T-cell (primary cell): ENCODE measurements at regions not wholly inside any gene's neighbourhood (a gene's known extent, or its start where the extent isn't known, plus 50 kb on each side); places are given as distances from the start of the nearest gene placed in this dataset.

Source experiments
- ATAC-seq, 4 experiments: fragments of 200-7000 bp in 3 of 4; fragments of 150-1000 bp in 1 of 4; cut with Tn5 transposase; replicated peaks in 1 of 4; 1 replicate in 3 of 4; 2 replicates in 1 of 4; pipeline ENCODE4 v1.10.0; 2021; ENCODE audit warnings: moderate library complexity in 3 of 4, mild to moderate bottlenecking in 2 of 4, moderate number of reproducible peaks in 1 of 4
- CTCF ChIA-PET, 2 donors: fragments of 300-600 bp; sonication (Branson Sonifier 250); formaldehyde crosslinking; loops; one replicate each; lab custom pipeline; 2022; ENCODE audit warnings: antibody characterized with exemption in 2 of 2; lab: Charles Lee
- POLR2A ChIA-PET, 2 donors: fragments of 300-600 bp; sonication (Branson Sonifier 250); formaldehyde crosslinking; loops; one replicate each; lab custom pipeline; 2022; ENCODE audit warnings: antibody characterized with exemption in 2 of 2; lab: Charles Lee
- DNase-seq, 35 experiments: peaks; one replicate each; pipeline versions ENCODE4 v3.0.0 to v3.0.0-alpha.2; 2013 to 2023
- H3K27ac ChIP-seq: one replicate; pipeline ENCODE4 v1.5.1; 2013; ENCODE audit warnings: low read length
- H3K27me3 ChIP-seq, 2 experiments: replicated peaks in 1 of 2; 1 replicate in 1 of 2; 2 replicates in 1 of 2; pipeline versions ENCODE4 v1.6.1 to v1.7.0; 2013; ENCODE audit warnings: low read length in 1 of 2, mixed read lengths in 1 of 2; ENCODE audit not compliant: control insufficient read depth in 2 of 2, insufficient read depth in 2 of 2; ENCODE audit errors: extremely low read depth in 1 of 2
- H3K36me3 ChIP-seq, 2 donors: 1 replicate in 1 of 2; 2 replicates in 1 of 2; pipeline versions ENCODE4 v1.6.1 to v1.7.0; 2013; ENCODE audit warnings: low read length in 1 of 2; ENCODE audit not compliant: control insufficient read depth in 2 of 2, insufficient read depth in 1 of 2; ENCODE audit errors: extremely low read depth in 1 of 2
- H3K4me1 ChIP-seq, 2 experiments: 1 replicate in 1 of 2; 2 replicates in 1 of 2; pipeline versions ENCODE4 v1.6.1 to v1.7.0; 2013; ENCODE audit warnings: low read length in 2 of 2, mixed read lengths in 1 of 2; ENCODE audit not compliant: insufficient read depth in 2 of 2, control insufficient read depth in 1 of 2; ENCODE audit errors: extremely low read depth in 1 of 2
- H3K4me3 ChIP-seq, 2 donors: 1 replicate in 1 of 2; 2 replicates in 1 of 2; pipeline versions ENCODE4 v1.5.1 to v1.7.0; 2013; ENCODE audit warnings: mild to moderate bottlenecking in 2 of 2, low read length in 1 of 2, moderate library complexity in 1 of 2; ENCODE audit not compliant: control insufficient read depth in 1 of 2; ENCODE audit errors: extremely low read depth in 1 of 2
- H3K9me3 ChIP-seq: 2 replicates; pipeline ENCODE4 v1.7.0; 2013
- H3K27ac Mint-ChIP-seq, 2 donors: one replicate each; pipeline ENCODE4 v1.8.0; 2020 to 2021; ENCODE audit warnings: mild to moderate bottlenecking in 2 of 2, mixed read lengths in 2 of 2
- H3K27me3 Mint-ChIP-seq, 2 donors: one replicate each; pipeline ENCODE4 v1.8.0; 2021 to 2022; ENCODE audit warnings: mixed read lengths in 2 of 2
- H3K36me3 Mint-ChIP-seq: one replicate; pipeline ENCODE4 v1.8.0; 2021; ENCODE audit warnings: mixed read lengths
- H3K4me1 Mint-ChIP-seq, 3 donors: one replicate each; pipeline ENCODE4 v1.8.0; 2020 to 2022; ENCODE audit warnings: mixed read lengths in 3 of 3, mild to moderate bottlenecking in 1 of 3
- H3K4me3 Mint-ChIP-seq, 3 donors: one replicate each; pipeline ENCODE4 v1.8.0; 2020 to 2022; ENCODE audit warnings: mild to moderate bottlenecking in 3 of 3, mixed read lengths in 3 of 3, moderate library complexity in 3 of 3
- H3K9me3 Mint-ChIP-seq, 3 donors: one replicate each; pipeline ENCODE4 v1.8.0; 2020 to 2022; ENCODE audit warnings: mixed read lengths in 3 of 3
- WGBS: methylation state at CpG from one replicate; pipeline ENCODE4 v1.1.5; 2013; ENCODE audit warnings: missing lambda C conversion rate; ENCODE audit not compliant: insufficient coverage; 5-methylcytosine and 5-hydroxymethylcytosine counted together

DNA sequence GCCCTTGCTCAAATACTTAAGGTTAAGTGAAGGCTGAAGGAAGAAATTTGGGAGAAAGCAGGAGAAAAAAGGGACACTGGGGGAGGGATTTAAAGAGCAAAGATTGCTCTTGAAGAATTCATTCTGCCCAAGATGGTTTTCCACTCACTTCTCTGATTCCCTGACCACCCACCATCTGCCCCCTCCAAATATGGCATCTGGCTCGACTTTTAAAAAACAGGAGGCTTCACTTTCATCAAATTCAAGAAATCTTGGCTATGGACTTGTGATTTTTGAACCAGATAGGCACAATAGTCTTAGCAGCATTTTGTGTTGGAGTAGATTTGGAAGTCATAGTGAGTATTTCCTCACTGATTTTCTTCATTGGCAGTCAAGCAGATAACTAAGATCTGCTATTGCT is 574.4 kb upstream of the SUCLG2 start:
- no peaks in the 10 kb centered on the region for H3K27me3 Mint-ChIP-seq
- CTCF ChIA-PET, result no interaction called here
- H3K4me1 ChIP-seq, result no peaks in the 10 kb centered on the region
- DNase-seq (no peak), ATAC-seq (no peak)
- POLR2A ChIA-PET, result no interaction called here
- H3K27ac Mint-ChIP-seq, result no peak overlapping the region
- H3K27me3 ChIP-seq, result no peaks in the 10 kb centered on the region
- peaks cover 15% of the 10 kb centered on the region for H3K36me3 Mint-ChIP-seq
- H3K9me3 Mint-ChIP-seq, result peaks cover 4 to 8% (median 7%) of the 10 kb centered on the region in 3 donors
- no peak overlapping the region for H3K27ac ChIP-seq
- no peaks in the 10 kb centered on the region for H3K36me3 ChIP-seq
- WGBS, result no CpG with 5 or more reads among the region's 1 CpG
- H3K9me3 ChIP-seq, result no peaks in the 10 kb centered on the region
- no peak overlapping the region for H3K4me3 Mint-ChIP-seq
- no peaks in the 10 kb centered on the region for H3K4me1 Mint-ChIP-seq
- no peak overlapping the region for H3K4me3 ChIP-seq

DNA sequence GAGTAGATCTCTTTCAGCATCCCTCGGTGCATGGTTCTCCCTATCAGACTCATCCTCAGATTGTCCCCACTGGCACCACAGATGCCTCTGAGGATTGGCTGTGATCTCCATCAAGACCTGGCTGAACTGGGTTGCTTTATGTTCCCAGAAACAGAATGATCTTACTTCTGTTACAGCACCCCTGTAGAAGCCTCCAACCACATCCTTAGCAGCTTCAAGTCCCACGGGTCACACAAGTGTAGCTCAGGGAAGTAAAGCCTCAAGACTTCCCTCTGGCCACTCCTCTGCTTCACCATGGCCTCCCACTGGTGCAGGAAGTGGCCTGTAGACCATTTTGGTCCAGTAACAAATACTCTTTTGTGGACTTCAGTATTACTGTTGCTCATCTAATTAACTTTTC is 566.4 kb upstream of the SUCLG2 start:
- H3K9me3 Mint-ChIP-seq, result no peaks in the 10 kb centered on the region
- H3K9me3 ChIP-seq, result no peaks in the 10 kb centered on the region
- no peaks in the 10 kb centered on the region for H3K36me3 ChIP-seq
- no peaks in the 10 kb centered on the region for H3K36me3 Mint-ChIP-seq
- peaks cover 9 to 15% (median 11%) of the 10 kb centered on the region in 3 donors for H3K4me1 Mint-ChIP-seq
- ChIA-PET POLR2A (no interaction called here), CTCF (no interaction called here)
- 44% methylated on average over 2 of the region's 2 CpGs for WGBS
- ATAC-seq (no peak), DNase-seq (no peak)
- H3K27ac Mint-ChIP-seq, result peak overlapping the region in 1 of 2 donors; percentile 9
- no peak overlapping the region for H3K4me3 Mint-ChIP-seq
- no peak overlapping the region for H3K4me3 ChIP-seq
- no peaks in the 10 kb centered on the region for H3K4me1 ChIP-seq
- no peaks in the 10 kb centered on the region for H3K27me3 ChIP-seq
- H3K27me3 Mint-ChIP-seq, result no peaks in the 10 kb centered on the region
- no peak overlapping the region for H3K27ac ChIP-seq

DNA sequence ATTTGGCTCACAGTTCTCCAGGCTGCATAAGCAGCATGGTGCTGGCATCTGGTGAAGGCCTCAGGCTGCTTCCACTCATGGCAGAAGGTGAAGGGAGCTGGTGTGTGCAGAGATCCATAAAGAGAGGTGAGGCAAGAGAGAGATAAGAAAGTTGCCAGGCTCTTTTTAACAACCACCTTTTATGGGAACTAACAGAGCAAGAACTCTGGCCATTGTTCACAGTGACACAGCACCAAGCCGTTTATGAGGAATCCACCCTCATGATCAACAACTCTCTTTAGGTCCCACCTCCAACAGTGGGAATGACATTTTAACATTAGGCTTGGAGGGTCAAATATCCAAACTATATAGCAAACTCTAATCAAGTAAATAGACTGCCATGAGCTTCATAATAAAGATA is 557.2 kb upstream of the SUCLG2 start:
- no peak overlapping the region for H3K4me3 ChIP-seq
- ATAC-seq (no peak), DNase-seq (no peak)
- Mint-ChIP-seq H3K4me1 (no peaks in the 10 kb centered on the region), H3K27ac (no peak overlapping the region), H3K36me3 (peaks cover 26% of the 10 kb centered on the region), H3K4me3 (no peak overlapping the region), H3K27me3 (no peaks in the 10 kb centered on the region), H3K9me3 (peaks cover 0 to 3% (median 3%) of the 10 kb centered on the region in 3 donors)
- ChIA-PET POLR2A (no interaction called here), CTCF (no interaction called here)
- WGBS, result no CpG with 5 or more reads among the region's 1 CpG
- H3K36me3 ChIP-seq, result no peaks in the 10 kb centered on the region
- H3K27me3 ChIP-seq, result no peaks in the 10 kb centered on the region
- H3K4me1 ChIP-seq, result no peaks in the 10 kb centered on the region
- no peak overlapping the region for H3K27ac ChIP-seq
- no peaks in the 10 kb centered on the region for H3K9me3 ChIP-seq

- no peak overlapping the region for H3K4me3 Mint-ChIP-seq
- H3K36me3 Mint-ChIP-seq, result peaks cover 26% of the 10 kb centered on the region
- Histone ChIP-seq H3K27me3 (no peaks in the 10 kb centered on the region), H3K27ac (no peak overlapping the region), H3K36me3 (no peaks in the 10 kb centered on the region), H3K4me1 (no peaks in the 10 kb centered on the region), H3K4me3 (no peak overlapping the region), H3K9me3 (no peaks in the 10 kb centered on the region)
- no peak overlapping the region for H3K27ac Mint-ChIP-seq
- ChIA-PET POLR2A (no interaction called here), CTCF (no interaction called here)
- no peaks in the 10 kb centered on the region for H3K27me3 Mint-ChIP-seq
- ATAC-seq (no peak), DNase-seq (no peak)
- H3K9me3 Mint-ChIP-seq, result peaks cover 0 to 3% (median 3%) of the 10 kb centered on the region in 3 donors
- H3K4me1 Mint-ChIP-seq, result no peaks in the 10 kb centered on the region
These were observed 556.2 kb upstream of the SUCLG2 start for GRCh38 chr3:68210635-68211034.

DNA sequence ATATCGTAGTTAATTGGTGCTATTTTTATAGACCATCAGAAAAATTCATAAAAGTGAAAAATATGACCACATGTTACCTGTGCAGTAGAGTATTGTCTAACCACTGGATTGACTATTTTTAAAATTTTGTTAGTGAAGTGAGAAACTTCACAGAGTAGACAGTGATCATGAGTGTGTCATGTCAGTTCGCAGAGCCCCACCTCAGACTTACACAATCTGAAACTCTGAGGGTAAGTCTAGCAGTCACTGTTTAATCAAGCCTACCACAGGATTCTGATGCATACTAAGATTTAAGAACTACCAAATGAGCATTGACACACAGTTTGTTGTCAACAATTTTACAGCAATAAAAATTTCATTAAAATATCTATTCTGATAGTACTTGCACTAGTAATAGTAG is 552.9 kb upstream of the SUCLG2 start:
- Mint-ChIP-seq H3K27me3 (no peaks in the 10 kb centered on the region), H3K4me1 (no peaks in the 10 kb centered on the region), H3K4me3 (no peak overlapping the region), H3K36me3 (peaks cover 30% of the 10 kb centered on the region), H3K9me3 (peaks cover 8 to 14% (median 10%) of the 10 kb centered on the region in 3 donors), H3K27ac (no peak overlapping the region)
- Histone ChIP-seq H3K9me3 (no peaks in the 10 kb centered on the region), H3K27me3 (no peaks in the 10 kb centered on the region), H3K27ac (no peak overlapping the region), H3K4me1 (no peaks in the 10 kb centered on the region), H3K36me3 (no peaks in the 10 kb centered on the region), H3K4me3 (no peak overlapping the region)
- ATAC-seq (no peak), DNase-seq (no peak)
- no CpG with 5 or more reads among the region's 2 CpGs for WGBS
- ChIA-PET POLR2A (no interaction called here), CTCF (no interaction called here)

DNA sequence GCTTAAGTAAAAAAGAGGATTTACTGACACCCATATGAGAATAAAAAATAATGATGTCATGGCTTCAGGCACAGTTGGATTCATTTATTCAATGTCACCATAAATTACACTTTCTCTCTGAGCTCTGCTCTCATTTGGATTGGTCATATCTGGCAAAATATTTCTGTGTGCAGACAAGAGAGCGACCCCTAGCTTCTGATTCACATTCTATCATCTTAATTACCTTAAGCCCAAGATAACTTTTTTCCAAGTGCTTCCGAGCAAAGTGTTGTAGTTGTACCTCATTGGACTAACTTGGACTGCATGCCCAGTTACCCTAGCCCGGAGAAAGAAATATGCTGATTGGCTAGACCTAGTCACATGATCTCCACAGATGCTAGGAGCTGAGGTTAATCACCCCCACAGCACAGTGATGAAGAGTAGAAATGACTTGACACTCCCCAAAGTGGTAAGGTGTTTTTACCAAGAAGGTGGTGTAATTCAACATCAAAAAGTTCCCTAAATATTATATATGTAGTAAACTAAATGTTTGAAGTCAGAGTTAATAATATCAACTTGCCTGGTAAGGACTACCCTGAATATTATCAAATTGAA is 552.2 kb upstream of the SUCLG2 start:
- DNase-seq (peak in 1 of 35 experiments; percentile 4), ATAC-seq (no peak)
- no peak overlapping the region for H3K27ac ChIP-seq
- H3K4me1 ChIP-seq, result no peaks in the 10 kb centered on the region
- Mint-ChIP-seq H3K36me3 (peaks cover 23% of the 10 kb centered on the region), H3K9me3 (peaks cover 8 to 14% (median 10%) of the 10 kb centered on the region in 3 donors), H3K27me3 (no peaks in the 10 kb centered on the region), H3K4me3 (no peak overlapping the region), H3K27ac (no peak overlapping the region), H3K4me1 (no peaks in the 10 kb centered on the region)
- CTCF ChIA-PET, result no interaction called here
- no peak overlapping the region for H3K4me3 ChIP-seq
- POLR2A ChIA-PET, result no interaction called here
- H3K36me3 ChIP-seq, result no peaks in the 10 kb centered on the region
- WGBS, result no CpG with 5 or more reads among the region's 3 CpGs
- H3K9me3 ChIP-seq, result no peaks in the 10 kb centered on the region
- no peaks in the 10 kb centered on the region for H3K27me3 ChIP-seq

DNA sequence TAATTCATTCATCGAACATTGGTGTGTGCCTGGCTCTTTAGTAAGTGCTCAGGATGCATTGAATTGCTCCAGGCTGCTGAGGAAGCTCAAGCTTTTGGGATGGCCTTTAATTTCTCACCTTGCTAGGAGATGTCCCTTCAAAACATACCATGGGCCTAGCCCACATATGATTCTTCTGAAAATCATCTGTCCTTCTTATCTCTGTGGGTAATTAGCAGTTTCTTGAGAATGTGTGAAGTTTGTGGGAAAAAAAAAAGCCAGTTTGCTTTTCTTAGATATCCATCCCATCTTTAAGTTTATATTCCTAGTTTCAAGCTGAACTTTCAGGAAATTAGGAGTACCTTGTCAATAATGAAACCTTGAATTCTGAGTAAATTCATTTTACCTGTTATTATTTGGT is 532.3 kb upstream of the SUCLG2 start:
- no peaks in the 10 kb centered on the region for H3K9me3 ChIP-seq
- H3K27ac ChIP-seq, result no peak overlapping the region
- Mint-ChIP-seq H3K4me1 (no peaks in the 10 kb centered on the region), H3K27me3 (no peaks in the 10 kb centered on the region), H3K4me3 (no peak overlapping the region), H3K36me3 (peaks cover 39% of the 10 kb centered on the region), H3K27ac (no peak overlapping the region), H3K9me3 (peaks cover 3 to 24% (median 7%) of the 10 kb centered on the region in 3 donors)
- WGBS, result 64% methylated on average over 1 of the region's 1 CpG
- POLR2A ChIA-PET, result no interaction called here
- ATAC-seq (no peak), DNase-seq (no peak)
- no peaks in the 10 kb centered on the region for H3K27me3 ChIP-seq
- H3K4me3 ChIP-seq, result no peak overlapping the region
- H3K36me3 ChIP-seq, result no peaks in the 10 kb centered on the region
- CTCF ChIA-PET, result no interaction called here
- no peaks in the 10 kb centered on the region for H3K4me1 ChIP-seq
